Mucosa of descending colon (tissue), 3 donors: ENCODE measurements at regions not wholly inside any gene's neighbourhood (a gene's known extent, or its start where the extent isn't known, plus 50 kb on each side); places are given as distances from the start of the nearest gene placed in this dataset.

ENCODE experiments used
- ATAC-seq: fragments of 200-7000 bp; cut with Tn5 transposase; one replicate; pipeline ENCODE4 v1.9.1; 2020; ENCODE audit warnings: mild to moderate bottlenecking, moderate library complexity
- DNase-seq, 3 donors: peaks; one replicate each; pipeline ENCODE4 v3.0.0-alpha.2; 2020
- H3K36me3 ChIP-seq: fragments of 200-600 bp; one replicate; pipeline ENCODE4 v1.8.0; 2021; ENCODE audit warnings: low read depth, mild to moderate bottlenecking
- H3K4me1 ChIP-seq: fragments of 200-600 bp; one replicate; pipeline ENCODE4 v1.8.0; 2021; ENCODE audit warnings: low read depth, mild to moderate bottlenecking
- H3K4me3 ChIP-seq: fragments of 200-600 bp; one replicate; pipeline ENCODE4 v1.8.0; 2021; ENCODE audit warnings: mild to moderate bottlenecking
- H3K9me3 ChIP-seq: fragments of 200-600 bp; one replicate; pipeline ENCODE4 v1.8.0; 2021; ENCODE audit warnings: mild to moderate bottlenecking
- intact Hi-C, 2 donors: fragments of 100-400 bp; cut with DNase I in 1 of 2; cut with micrococcal nuclease in 1 of 2; formaldehyde crosslinking; loops; one replicate each; pipeline versions ENCODE4 v1.11.0 to v1.11.1; 2022; cut with DNase I, micrococcal nuclease
- TF ChIP-seq, protein P1 (sequence below): fragments of 200-600 bp; IDR thresholded peaks from one replicate; pipeline ENCODE4 v1.8.0; 2022; ENCODE audit warnings: antibody characterized with exemption, mild to moderate bottlenecking
- donor health status: DM: no; HTN: no; CAD: no; lungs with moderate emphysema.
- donor health status: DM: no; HTN: no; CAD: no.
- donor health status: DM: no; HTN: yes; CAD: no.

DNA sequence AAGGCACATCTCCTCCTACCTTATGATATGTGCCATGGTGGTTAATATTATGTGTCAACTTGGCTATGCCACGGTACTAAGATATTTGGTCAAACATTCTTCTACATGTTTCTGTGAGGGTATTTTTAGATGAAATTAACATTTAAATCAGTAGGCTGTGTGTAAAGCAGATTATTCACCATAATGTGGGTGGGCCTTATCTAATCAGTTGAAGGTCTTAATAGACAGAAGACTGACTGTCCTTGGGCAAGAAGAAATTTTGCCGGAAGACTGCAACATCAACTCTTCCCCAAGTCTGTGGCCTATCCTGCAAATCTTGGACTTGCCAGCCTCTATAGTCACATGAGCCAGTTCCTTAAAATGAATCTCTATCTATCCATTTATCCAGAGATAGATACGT is 380.1 kb upstream of the DDI1 start:
- intact Hi-C loops: no loop called here
- Histone ChIP-seq H3K9me3 (peaks cover 5% of the 10 kb centered on the region), H3K4me3 (no peak overlapping the region), H3K4me1 (no peaks in the 10 kb centered on the region), H3K36me3 (no peaks in the 10 kb centered on the region)
- ATAC-seq (no peak), DNase-seq (no peak)
- TF ChIP-seq, protein P1, sequence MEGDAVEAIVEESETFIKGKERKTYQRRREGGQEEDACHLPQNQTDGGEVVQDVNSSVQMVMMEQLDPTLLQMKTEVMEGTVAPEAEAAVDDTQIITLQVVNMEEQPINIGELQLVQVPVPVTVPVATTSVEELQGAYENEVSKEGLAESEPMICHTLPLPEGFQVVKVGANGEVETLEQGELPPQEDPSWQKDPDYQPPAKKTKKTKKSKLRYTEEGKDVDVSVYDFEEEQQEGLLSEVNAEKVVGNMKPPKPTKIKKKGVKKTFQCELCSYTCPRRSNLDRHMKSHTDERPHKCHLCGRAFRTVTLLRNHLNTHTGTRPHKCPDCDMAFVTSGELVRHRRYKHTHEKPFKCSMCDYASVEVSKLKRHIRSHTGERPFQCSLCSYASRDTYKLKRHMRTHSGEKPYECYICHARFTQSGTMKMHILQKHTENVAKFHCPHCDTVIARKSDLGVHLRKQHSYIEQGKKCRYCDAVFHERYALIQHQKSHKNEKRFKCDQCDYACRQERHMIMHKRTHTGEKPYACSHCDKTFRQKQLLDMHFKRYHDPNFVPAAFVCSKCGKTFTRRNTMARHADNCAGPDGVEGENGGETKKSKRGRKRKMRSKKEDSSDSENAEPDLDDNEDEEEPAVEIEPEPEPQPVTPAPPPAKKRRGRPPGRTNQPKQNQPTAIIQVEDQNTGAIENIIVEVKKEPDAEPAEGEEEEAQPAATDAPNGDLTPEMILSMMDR: no peak

DNA sequence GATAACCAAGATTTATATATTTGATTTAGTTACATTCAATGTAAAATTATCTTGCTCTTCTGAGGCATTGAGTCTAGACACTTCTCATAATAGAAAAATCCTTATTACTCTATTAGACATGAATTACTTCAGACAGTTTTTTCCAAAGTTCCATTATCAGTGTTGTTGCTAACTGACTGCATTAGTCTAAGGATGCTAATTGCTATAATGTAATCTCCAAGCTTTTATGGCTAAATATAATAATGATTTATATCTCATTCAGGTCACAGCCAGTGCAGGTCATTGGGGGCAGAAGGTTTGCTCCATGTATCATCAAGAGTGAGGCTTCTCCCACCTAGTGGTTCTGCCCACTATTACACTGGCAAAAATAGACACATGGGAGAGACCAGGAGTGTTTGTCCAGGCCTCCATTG is 377.2 kb upstream of the DDI1 start:
- Histone ChIP-seq H3K4me1 (no peaks in the 10 kb centered on the region), H3K36me3 (no peaks in the 10 kb centered on the region), H3K4me3 (no peak overlapping the region), H3K9me3 (no peaks in the 10 kb centered on the region)
- ATAC-seq (no peak), DNase-seq (no peak)
- TF ChIP-seq, protein P1: no peak
- intact Hi-C loops: no loop called here

DNA sequence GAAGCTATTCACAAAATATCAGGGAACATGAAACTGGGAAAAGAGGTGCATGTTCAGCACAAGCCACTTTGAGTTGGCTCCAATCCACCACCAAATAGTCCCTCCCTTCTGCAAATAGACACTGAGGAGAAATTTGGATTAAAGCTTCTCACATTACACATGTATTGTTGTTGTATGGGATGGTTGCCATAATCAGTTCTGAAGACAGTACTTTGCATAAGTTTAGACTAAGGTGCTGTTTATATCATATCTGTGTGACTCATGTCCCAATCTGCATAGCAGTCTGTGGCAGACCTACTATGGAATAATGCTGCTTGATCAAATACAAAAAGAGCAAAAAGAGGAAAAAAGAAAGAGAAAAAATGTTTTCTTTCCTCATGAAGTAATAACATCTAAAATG is 376.7 kb upstream of the DDI1 start:
- Histone ChIP-seq H3K4me3 (no peak overlapping the region), H3K36me3 (no peaks in the 10 kb centered on the region), H3K9me3 (no peaks in the 10 kb centered on the region), H3K4me1 (no peaks in the 10 kb centered on the region)
- DNase-seq (no peak), ATAC-seq (no peak)
- TF ChIP-seq, protein P1: no peak
- intact Hi-C loops: no loop called here

DNA sequence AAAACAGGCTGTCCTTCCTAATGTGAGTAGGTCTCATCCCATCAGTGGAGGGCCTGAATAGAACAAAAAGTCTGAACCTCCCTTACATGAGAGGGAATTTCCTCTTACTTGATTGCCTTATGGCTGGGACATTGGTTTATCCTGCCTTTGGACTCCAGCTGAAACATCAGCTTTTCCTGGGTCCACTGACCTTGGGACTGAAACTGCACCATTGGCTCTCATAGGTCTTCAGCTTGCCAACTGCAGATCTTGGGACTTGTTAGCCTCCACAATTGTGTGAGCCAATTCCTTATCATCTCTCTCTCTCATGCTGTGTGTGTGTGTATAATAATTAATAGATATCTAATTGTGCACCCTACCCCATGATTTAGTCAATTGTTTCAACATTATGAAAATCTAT is 375.3 kb upstream of the DDI1 start:
- Histone ChIP-seq H3K4me1 (no peaks in the 10 kb centered on the region), H3K4me3 (no peak overlapping the region), H3K36me3 (no peaks in the 10 kb centered on the region), H3K9me3 (no peaks in the 10 kb centered on the region)
- intact Hi-C loops: no loop called here
- no peak for DNase-seq
- TF ChIP-seq, protein P1: no peak
- ATAC-seq: no peak

DNA sequence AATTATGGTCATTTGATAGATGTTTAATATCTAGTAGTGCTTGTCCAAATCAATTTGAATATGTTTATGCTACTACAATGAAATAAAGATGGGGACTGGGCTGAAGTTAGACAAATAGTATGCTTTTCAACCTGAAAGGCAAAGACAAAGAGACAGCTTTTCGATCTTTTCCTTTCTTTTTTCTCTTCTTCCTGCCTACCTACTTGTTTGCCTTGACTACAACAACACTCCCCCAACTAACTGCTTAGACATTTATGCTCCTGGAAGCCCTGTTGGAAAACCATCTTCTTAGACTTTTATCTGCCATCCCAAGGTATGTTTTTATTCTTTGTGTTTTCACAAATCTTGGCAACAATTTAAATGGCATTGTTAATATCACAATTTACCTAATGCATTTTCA is 374.4 kb upstream of the DDI1 start:
- TF ChIP-seq, protein P1: no peak
- Histone ChIP-seq H3K9me3 (no peaks in the 10 kb centered on the region), H3K4me3 (no peak overlapping the region), H3K36me3 (no peaks in the 10 kb centered on the region), H3K4me1 (no peaks in the 10 kb centered on the region)
- DNase-seq (no peak), ATAC-seq (no peak)
- intact Hi-C loops: no loop called here

DNA sequence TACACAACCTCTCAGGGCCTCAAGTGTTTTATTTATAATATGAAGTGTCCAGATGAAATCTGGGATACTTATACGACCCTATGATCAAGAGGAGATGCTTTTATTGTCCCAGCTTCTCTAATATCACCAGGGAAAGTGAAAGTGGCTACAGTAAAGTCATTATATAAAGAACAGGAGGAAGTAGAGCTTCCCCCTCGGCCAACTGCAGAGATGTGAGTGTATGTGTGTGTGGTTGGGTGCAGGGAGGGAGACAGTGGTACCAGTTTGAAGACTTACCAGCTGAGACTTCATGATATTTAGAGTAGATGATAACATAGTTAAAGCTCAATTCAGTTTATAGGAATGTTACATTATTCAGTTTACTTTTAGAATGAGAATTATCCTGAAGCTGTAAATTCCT is 373.6 kb upstream of the DDI1 start:
- DNase-seq (no peak), ATAC-seq (peak; percentile 55)
- TF ChIP-seq, protein P1: no peak

More for the DNA sequence above, 373.6 kb upstream of the DDI1 start:
- H3K9me3 ChIP-seq: no peaks in the 10 kb centered on the region
- no peaks in the 10 kb centered on the region for H3K4me1 ChIP-seq
- intact Hi-C loops: no loop called here
- H3K36me3 ChIP-seq: no peaks in the 10 kb centered on the region
- H3K4me3 ChIP-seq: no peak overlapping the region
